Common myeloid progenitor, CD34-positive (primary cell): ENCODE measurements at regions not wholly inside any gene's neighbourhood (a gene's known extent, or its start where the extent isn't known, plus 50 kb on each side); places are given as distances from the start of the nearest gene placed in this dataset.

Source experiments
- CTCF ChIA-PET: fragments of 350-600 bp; sonication (Branson Sonifier 250); formaldehyde crosslinking; loops from one replicate; lab custom pipeline; 2021; ENCODE audit warnings: antibody characterized with exemption; lab: Charles Lee
- POLR2A ChIA-PET: fragments of 350-600 bp; sonication (Branson Sonifier 250); formaldehyde crosslinking; loops from one replicate; lab custom pipeline; 2021; ENCODE audit warnings: antibody characterized with exemption; lab: Charles Lee
- DNase-seq, 3 donors: peaks; one replicate each; pipeline versions ENCODE4 v3.0.0 to v3.0.0-alpha.2; 2013
- H3K27ac ChIP-seq, 2 experiments: 1 replicate in 1 of 2; 2 replicates in 1 of 2; pipeline ENCODE4 v1.7.0; 2013; ENCODE audit warnings: inconsistent platforms in 2 of 2, low read length in 2 of 2, mild to moderate bottlenecking in 2 of 2, low read depth in 1 of 2, moderate library complexity in 1 of 2; ENCODE audit not compliant: severe bottlenecking in 2 of 2, insufficient read depth in 1 of 2, poor library complexity in 1 of 2
- H3K27me3 ChIP-seq, 5 experiments: replicated peaks in 2 of 5; 1 replicate in 3 of 5; 2 replicates in 2 of 5; pipeline versions ENCODE4 v1.6.1 to v1.7.0; 2013; ENCODE audit warnings: low read length in 4 of 5, mild to moderate bottlenecking in 2 of 5, moderate library complexity in 2 of 5, inconsistent platforms in 1 of 5; ENCODE audit not compliant: insufficient read depth in 5 of 5, control insufficient read depth in 4 of 5
- H3K36me3 ChIP-seq, 4 experiments: 1 replicate in 2 of 4; 2 replicates in 2 of 4; pipeline versions ENCODE4 v1.6.1 to v1.7.0; 2013; ENCODE audit warnings: low read length in 3 of 4, control low read depth in 1 of 4, mild to moderate bottlenecking in 1 of 4; ENCODE audit not compliant: control insufficient read depth in 4 of 4, insufficient read depth in 4 of 4
- H3K4me1 ChIP-seq, 4 experiments: 1 replicate in 3 of 4; 2 replicates in 1 of 4; pipeline versions ENCODE4 v1.6.1 to v1.7.1; 2013; ENCODE audit warnings: low read length in 3 of 4, mild to moderate bottlenecking in 3 of 4, control low read depth in 1 of 4, inconsistent platforms in 1 of 4, moderate library complexity in 1 of 4; ENCODE audit not compliant: control insufficient read depth in 4 of 4, insufficient read depth in 4 of 4; ENCODE audit errors: control extremely low read depth in 1 of 4
- H3K4me3 ChIP-seq, 7 experiments: 1 replicate in 4 of 7; 2 replicates in 3 of 7; pipeline versions ENCODE4 v1.5.1 to v1.7.0; 2013; ENCODE audit warnings: mild to moderate bottlenecking in 7 of 7, low read length in 6 of 7, moderate library complexity in 6 of 7, inconsistent platforms in 2 of 7, low read depth in 2 of 7, control low read depth in 1 of 7; ENCODE audit not compliant: insufficient read depth in 4 of 7, control insufficient read depth in 1 of 7; ENCODE audit errors: extremely low read depth in 1 of 7
- H3K9me3 ChIP-seq, 5 experiments: 1 replicate in 4 of 5; 2 replicates in 1 of 5; pipeline versions ENCODE4 v1.6.1 to v1.7.1; 2013; ENCODE audit warnings: low read length in 4 of 5, mild to moderate bottlenecking in 2 of 5, inconsistent platforms in 1 of 5, low read depth in 1 of 5, moderate library complexity in 1 of 5; ENCODE audit not compliant: control insufficient read depth in 4 of 5, insufficient read depth in 2 of 5; ENCODE audit errors: control extremely low read depth in 1 of 5
- WGBS: methylation state at CpG from one replicate; pipeline ENCODE4 v1.1.5; 2013; ENCODE audit not compliant: insufficient coverage; 5-methylcytosine and 5-hydroxymethylcytosine counted together

DNA sequence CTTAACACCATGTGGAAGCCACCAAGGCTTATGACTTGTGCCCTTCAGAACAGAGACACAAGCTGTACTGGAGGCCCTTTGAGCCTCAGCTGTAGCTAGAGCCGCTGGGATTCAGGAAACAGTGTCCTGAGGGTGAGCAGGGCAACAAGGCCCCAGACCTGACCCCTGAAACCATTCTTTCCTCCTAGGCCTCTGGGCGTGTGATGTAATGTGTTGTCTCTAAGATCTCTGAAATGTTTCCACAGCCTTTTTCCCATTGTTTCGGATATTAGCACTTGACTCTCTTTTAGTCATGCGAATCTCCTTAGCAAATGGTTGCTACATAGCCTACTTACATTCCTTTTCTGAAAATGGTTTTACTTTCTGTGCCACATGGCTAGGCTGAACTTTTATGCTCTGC is 114.9 kb downstream of the CD8B2 start:
- 78% methylated on average over 3 of the region's 4 CpGs for WGBS
- peaks cover 0 to 6% (median 3%) of the 10 kb centered on the region in 5 experiments for H3K9me3 ChIP-seq
- POLR2A ChIA-PET, result no interaction called here

DNA sequence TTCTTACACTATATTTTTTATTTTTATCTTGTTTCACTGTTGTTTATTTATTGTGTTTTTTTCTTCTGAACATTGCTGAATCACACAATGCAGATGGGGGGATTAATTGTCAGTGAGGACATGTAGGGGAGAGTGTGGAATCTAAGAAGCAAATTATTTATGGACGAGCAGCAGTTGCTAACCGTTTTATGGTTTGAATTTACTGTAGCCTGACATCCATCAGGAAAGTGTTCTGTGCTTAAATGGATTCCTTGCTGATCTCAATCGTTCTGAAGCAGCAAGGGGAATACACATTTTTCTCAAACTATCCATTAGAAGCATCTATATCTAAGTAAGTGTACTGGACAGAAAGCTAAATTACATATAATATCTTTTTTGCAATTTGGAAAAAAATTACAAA is 119.5 kb downstream of the CD8B2 start:
- H3K4me1 ChIP-seq, result no peaks in the 10 kb centered on the region
- H3K27ac ChIP-seq, result no peak overlapping the region
- POLR2A ChIA-PET, result no interaction called here
- no peak for DNase-seq
- peaks cover 0 to 6% (median 3%) of the 10 kb centered on the region in 5 experiments for H3K9me3 ChIP-seq
- H3K4me3 ChIP-seq, result no peak overlapping the region
- WGBS, result 100% methylated on average over 2 of the region's 3 CpGs
- H3K27me3 ChIP-seq, result no peaks in the 10 kb centered on the region
- no peaks in the 10 kb centered on the region for H3K36me3 ChIP-seq
- CTCF ChIA-PET, result no interaction called here

More for the DNA sequence above, 114.9 kb downstream of the CD8B2 start:
- DNase-seq, result no peak
- CTCF ChIA-PET, result interaction anchor here (0.6 to 1.2 kb wide), 2 partner anchors 19 to 816 kb away, joined by 3 to 5 read pairs; no protein-coding TSS in a partner anchor
- no peak overlapping the region for H3K4me3 ChIP-seq
- H3K27me3 ChIP-seq, result no peaks in the 10 kb centered on the region
- H3K27ac ChIP-seq, result no peak overlapping the region
- no peaks in the 10 kb centered on the region for H3K4me1 ChIP-seq
- H3K36me3 ChIP-seq, result no peaks in the 10 kb centered on the region

DNA sequence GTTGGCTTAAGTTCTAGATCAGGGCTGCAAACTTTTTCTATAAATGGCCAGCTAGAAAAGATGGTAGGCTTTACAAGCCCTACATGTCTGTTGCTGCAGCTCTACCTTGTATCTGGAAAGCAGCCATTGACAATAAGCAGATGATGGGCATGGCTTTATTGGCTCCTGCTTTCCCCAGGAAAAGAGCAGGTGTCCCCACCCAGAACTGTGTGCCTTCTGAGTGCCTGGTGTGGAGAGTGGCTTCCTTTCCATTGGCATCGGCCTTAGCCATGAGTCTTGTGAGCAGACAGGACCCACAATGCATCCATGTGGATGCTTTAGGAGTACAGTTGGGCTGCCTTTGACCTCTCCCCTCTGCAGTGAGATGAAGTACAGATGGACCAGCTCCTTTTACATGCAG is 120.2 kb downstream of the CD8B2 start:
- Histone ChIP-seq H3K4me1 (no peaks in the 10 kb centered on the region), H3K36me3 (no peaks in the 10 kb centered on the region), H3K27me3 (no peaks in the 10 kb centered on the region), H3K27ac (no peak overlapping the region), H3K4me3 (no peak overlapping the region), H3K9me3 (peaks cover 0 to 6% (median 3%) of the 10 kb centered on the region in 5 experiments)
- POLR2A ChIA-PET, result no interaction called here
- CTCF ChIA-PET, result no interaction called here
- DNase-seq, result no peak
- 100% methylated on average over 1 of the region's 1 CpG for WGBS

DNA sequence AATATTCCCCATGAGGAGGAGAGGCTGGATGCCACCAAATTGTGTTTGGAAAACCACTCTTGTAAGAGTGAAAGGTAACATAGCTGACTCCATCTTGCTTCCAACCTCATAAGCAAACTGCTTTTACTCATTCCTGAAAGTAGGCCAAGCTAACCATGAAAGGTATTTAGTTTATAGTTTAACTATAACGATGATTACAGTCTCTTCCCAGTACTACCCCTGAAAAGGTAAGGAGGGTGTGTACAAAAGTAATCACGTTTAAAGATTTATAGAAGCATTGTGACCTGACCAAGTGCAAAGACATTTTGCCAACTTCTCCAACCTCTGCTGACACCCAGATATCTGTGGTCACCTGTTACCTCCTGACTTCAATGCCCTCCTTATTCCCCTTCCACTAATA is 122.6 kb downstream of the CD8B2 start:
- Histone ChIP-seq H3K4me1 (no peaks in the 10 kb centered on the region), H3K9me3 (peaks cover 0 to 14% (median 2%) of the 10 kb centered on the region in 5 experiments), H3K4me3 (no peak overlapping the region), H3K27ac (no peak overlapping the region), H3K36me3 (no peaks in the 10 kb centered on the region), H3K27me3 (no peaks in the 10 kb centered on the region)
- ChIA-PET CTCF (no interaction called here), POLR2A (interaction anchor here (0.6 kb wide), 1 partner anchor 1740 kb away, joined by 3 read pairs; no protein-coding TSS in a partner anchor)
- DNase-seq, result no peak
- no CpG with 5 or more reads among the region's 2 CpGs for WGBS

DNA sequence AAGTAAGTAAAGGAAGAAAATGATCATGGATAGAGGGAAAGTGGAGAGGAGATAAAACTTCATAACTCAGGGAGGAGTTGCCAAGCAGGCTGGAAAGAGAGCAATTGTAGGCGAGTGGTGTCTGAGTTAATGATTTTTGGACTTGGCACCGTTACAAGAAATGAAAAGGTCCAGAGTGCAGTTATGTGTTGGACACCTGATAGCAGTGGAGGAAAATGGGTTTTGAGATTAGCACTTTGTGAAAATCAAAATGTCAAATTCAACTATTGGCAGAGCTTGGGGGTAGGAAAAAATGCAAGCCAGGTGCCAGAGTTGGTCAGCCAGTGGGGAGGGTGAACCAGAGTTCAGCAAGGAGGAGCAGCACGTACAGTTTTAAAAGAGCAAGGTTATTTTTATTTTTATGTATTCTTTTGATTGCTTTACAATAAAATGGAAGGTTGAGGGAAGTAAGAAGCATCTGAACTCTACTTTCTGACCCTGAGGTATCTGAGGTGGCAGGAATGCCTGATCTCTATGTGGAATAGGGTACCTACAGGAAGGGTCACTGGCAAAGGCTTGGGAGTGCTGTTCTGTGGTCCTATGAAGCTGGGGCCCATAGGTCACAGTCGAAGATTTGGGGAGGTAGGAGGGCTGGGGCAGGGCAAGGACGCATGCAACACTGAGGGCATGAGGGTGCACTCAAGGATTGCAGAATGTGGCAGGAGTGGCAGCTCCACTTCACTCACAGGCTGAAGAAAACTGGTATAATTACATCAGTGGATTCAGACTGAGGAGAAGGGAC is 127.5 kb downstream of the CD8B2 start:
- Histone ChIP-seq H3K9me3 (peaks cover 0 to 11% (median 0%) of the 10 kb centered on the region in 5 experiments), H3K4me1 (no peaks in the 10 kb centered on the region), H3K27ac (no peak overlapping the region), H3K36me3 (no peaks in the 10 kb centered on the region), H3K27me3 (no peaks in the 10 kb centered on the region), H3K4me3 (no peak overlapping the region)
- ChIA-PET CTCF (no interaction called here), POLR2A (no interaction called here)
- no peak for DNase-seq
- WGBS, result 98% methylated on average over 5 of the region's 5 CpGs

DNA sequence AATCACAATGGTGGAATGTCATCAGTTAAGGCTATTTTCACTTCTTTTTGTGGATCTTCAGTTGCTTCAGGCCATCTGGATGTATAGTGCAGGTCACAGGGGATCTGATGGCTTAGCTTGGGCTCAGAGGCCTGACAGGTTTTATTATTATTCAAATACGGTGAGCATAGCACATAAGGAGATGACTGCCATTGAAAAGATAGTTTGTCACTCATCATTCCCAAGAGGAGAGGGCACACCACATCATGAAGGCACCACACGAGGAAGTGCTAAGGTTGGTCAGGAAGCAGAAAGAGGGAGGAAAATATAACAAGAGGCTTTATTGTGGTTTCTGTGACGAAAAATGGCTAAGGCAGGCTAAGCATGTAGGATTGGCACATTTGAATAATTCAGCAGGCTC is 131.4 kb downstream of the CD8B2 start:
- WGBS, result 55% methylated on average over 2 of the region's 3 CpGs
- POLR2A ChIA-PET, result no interaction called here

DNA sequence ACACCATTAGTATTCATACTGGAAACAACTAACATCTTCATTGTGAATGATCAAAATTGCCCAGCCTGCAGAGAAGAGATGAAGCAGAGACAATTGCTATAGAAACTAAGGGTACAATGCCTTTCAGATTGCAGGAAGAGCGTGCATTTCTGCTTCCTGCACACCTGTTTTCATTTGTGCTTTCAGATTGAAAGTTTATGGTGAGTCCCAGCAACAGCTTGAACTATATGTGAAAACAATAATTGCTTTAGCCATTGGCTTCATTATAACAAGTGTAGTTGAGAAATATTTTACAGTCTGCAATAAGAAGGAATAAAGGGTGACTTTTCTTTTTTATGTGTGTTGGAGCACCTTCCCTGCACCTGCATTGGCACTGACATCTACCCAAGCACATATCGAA is 136.3 kb downstream of the CD8B2 start:
- 100% methylated on average over 1 of the region's 2 CpGs for WGBS
- no peaks in the 10 kb centered on the region for H3K27me3 ChIP-seq
- ChIA-PET CTCF (no interaction called here), POLR2A (no interaction called here)
- no peaks in the 10 kb centered on the region for H3K36me3 ChIP-seq
- H3K4me3 ChIP-seq, result no peak overlapping the region
- peaks cover 0 to 11% (median 8%) of the 10 kb centered on the region in 5 experiments for H3K9me3 ChIP-seq
- no peak overlapping the region for H3K27ac ChIP-seq
- no peaks in the 10 kb centered on the region for H3K4me1 ChIP-seq
- DNase-seq, result no peak

More for the DNA sequence above, 131.4 kb downstream of the CD8B2 start:
- peaks cover 0 to 2% (median 0%) of the 10 kb centered on the region in 5 experiments for H3K9me3 ChIP-seq
- H3K27ac ChIP-seq, result no peak overlapping the region
- H3K4me3 ChIP-seq, result no peak overlapping the region
- no peaks in the 10 kb centered on the region for H3K4me1 ChIP-seq
- no peaks in the 10 kb centered on the region for H3K36me3 ChIP-seq
- CTCF ChIA-PET, result no interaction called here
- no peak for DNase-seq
- no peaks in the 10 kb centered on the region for H3K27me3 ChIP-seq
